ENCODE measurements at regions not wholly inside any gene's neighbourhood (a gene's known extent, or its start where the extent isn't known, plus 50 kb on each side); places are given as distances from the start of the nearest gene placed in this dataset.

DNA sequence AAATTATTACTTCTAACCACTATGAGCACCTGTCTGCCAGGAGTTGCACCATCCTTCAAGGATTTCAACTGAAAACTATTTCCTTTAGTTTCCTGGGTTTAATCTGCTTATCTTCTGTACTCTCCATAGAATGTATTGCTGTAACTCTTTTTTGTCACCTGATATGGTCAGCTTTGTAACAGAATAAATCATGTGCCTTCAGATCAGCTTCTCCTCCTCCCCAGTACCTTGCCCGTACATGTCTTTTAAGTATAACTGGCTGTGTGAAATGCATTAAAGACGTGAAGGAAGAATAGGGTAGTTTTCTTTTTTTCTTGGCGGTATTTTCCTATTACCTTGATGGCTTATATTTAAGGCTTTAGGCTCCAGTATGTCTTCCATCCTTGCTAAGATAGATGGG is 200.3 kb upstream of the NAV3 start:
- TF ChIP-seq SMC3 (IDR thresholded peaks at IDR 0.05; ENCODE audit: low read depth, low read length), result no peak
- TF ChIP-seq FOXJ3 (CRISPR knock-in tag; IDR thresholded peaks at IDR 0.05), result no peak
- TF ChIP-seq, protein P1, sequence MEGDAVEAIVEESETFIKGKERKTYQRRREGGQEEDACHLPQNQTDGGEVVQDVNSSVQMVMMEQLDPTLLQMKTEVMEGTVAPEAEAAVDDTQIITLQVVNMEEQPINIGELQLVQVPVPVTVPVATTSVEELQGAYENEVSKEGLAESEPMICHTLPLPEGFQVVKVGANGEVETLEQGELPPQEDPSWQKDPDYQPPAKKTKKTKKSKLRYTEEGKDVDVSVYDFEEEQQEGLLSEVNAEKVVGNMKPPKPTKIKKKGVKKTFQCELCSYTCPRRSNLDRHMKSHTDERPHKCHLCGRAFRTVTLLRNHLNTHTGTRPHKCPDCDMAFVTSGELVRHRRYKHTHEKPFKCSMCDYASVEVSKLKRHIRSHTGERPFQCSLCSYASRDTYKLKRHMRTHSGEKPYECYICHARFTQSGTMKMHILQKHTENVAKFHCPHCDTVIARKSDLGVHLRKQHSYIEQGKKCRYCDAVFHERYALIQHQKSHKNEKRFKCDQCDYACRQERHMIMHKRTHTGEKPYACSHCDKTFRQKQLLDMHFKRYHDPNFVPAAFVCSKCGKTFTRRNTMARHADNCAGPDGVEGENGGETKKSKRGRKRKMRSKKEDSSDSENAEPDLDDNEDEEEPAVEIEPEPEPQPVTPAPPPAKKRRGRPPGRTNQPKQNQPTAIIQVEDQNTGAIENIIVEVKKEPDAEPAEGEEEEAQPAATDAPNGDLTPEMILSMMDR (IDR thresholded peaks at IDR 0.05), result no peak
- TF ChIP-seq, protein P2, sequence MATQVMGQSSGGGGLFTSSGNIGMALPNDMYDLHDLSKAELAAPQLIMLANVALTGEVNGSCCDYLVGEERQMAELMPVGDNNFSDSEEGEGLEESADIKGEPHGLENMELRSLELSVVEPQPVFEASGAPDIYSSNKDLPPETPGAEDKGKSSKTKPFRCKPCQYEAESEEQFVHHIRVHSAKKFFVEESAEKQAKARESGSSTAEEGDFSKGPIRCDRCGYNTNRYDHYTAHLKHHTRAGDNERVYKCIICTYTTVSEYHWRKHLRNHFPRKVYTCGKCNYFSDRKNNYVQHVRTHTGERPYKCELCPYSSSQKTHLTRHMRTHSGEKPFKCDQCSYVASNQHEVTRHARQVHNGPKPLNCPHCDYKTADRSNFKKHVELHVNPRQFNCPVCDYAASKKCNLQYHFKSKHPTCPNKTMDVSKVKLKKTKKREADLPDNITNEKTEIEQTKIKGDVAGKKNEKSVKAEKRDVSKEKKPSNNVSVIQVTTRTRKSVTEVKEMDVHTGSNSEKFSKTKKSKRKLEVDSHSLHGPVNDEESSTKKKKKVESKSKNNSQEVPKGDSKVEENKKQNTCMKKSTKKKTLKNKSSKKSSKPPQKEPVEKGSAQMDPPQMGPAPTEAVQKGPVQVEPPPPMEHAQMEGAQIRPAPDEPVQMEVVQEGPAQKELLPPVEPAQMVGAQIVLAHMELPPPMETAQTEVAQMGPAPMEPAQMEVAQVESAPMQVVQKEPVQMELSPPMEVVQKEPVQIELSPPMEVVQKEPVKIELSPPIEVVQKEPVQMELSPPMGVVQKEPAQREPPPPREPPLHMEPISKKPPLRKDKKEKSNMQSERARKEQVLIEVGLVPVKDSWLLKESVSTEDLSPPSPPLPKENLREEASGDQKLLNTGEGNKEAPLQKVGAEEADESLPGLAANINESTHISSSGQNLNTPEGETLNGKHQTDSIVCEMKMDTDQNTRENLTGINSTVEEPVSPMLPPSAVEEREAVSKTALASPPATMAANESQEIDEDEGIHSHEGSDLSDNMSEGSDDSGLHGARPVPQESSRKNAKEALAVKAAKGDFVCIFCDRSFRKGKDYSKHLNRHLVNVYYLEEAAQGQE (IDR thresholded peaks at IDR 0.05; ENCODE audit: low read depth, low read length), result no peak
- TF ChIP-seq EP300 (IDR thresholded peaks at IDR 0.05; ENCODE audit: borderline replicate concordance in 1 of 2, low read depth in 1 of 2, low read length in 1 of 2), result no peak
- no peak for TF ChIP-seq RFX5 (IDR thresholded peaks at IDR 0.05; ENCODE audit: low read length)
- no peak for TF ChIP-seq TEAD4 (IDR thresholded peaks at IDR 0.05; ENCODE audit: borderline replicate concordance, insufficient read depth)
- no peak for TF ChIP-seq EZH2phosphoT487 (IDR thresholded peaks at IDR 0.05; ENCODE audit: borderline replicate concordance, low read depth)
- TF ChIP-seq TAF1 (IDR thresholded peaks at IDR 0.05; ENCODE audit: borderline replicate concordance, low read depth, low read length), result no peak
